CD4-positive, alpha-beta memory T cell (primary cell): ENCODE measurements at regions not wholly inside any gene's neighbourhood (a gene's known extent, or its start where the extent isn't known, plus 50 kb on each side); places are given as distances from the start of the nearest gene placed in this dataset.

ENCODE experiments used
- CTCF ChIA-PET: fragments of 350-600 bp; sonication (Branson Sonifier 250); formaldehyde crosslinking; loops from one replicate; lab custom pipeline; 2021; ENCODE audit warnings: inconsistent platforms; ENCODE audit not compliant: partially characterized antibody; lab: Charles Lee
- POLR2A ChIA-PET: fragments of 350-600 bp; sonication (Branson Sonifier 250); formaldehyde crosslinking; loops from one replicate; lab custom pipeline; 2021; ENCODE audit not compliant: partially characterized antibody; lab: Charles Lee
- DNase-seq, 5 donors: peaks; one replicate each; pipeline versions ENCODE4 v3.0.0 to v3.0.0-alpha.2; 2020 to 2022; ENCODE audit warnings: mixed read lengths in 1 of 5
- H3K27ac ChIP-seq: one replicate; pipeline ENCODE4 v1.7.0; 2013; ENCODE audit warnings: low read depth, low read length
- H3K27me3 ChIP-seq: 2 replicates; pipeline ENCODE4 v1.7.0; 2013; ENCODE audit warnings: mild to moderate bottlenecking, low read length, moderate library complexity; ENCODE audit not compliant: insufficient read depth
- H3K36me3 ChIP-seq: 2 replicates; pipeline ENCODE4 v1.7.0; 2013; ENCODE audit warnings: mild to moderate bottlenecking, low read length, moderate library complexity; ENCODE audit not compliant: insufficient read depth
- H3K4me1 ChIP-seq: 2 replicates; pipeline ENCODE4 v1.7.0; 2013; ENCODE audit warnings: mild to moderate bottlenecking, low read length, moderate library complexity; ENCODE audit not compliant: insufficient read depth
- H3K4me3 ChIP-seq, 2 donors: one replicate each; pipeline ENCODE4 v1.7.0; 2013; ENCODE audit warnings: low read length in 2 of 2, mild to moderate bottlenecking in 1 of 2
- H3K9me3 ChIP-seq, 2 donors: one replicate each; pipeline ENCODE4 v1.7.0; 2013; ENCODE audit warnings: low read length in 2 of 2, control low read depth in 1 of 2; ENCODE audit not compliant: control insufficient read depth in 1 of 2
- H3K27ac Mint-ChIP-seq, 7 donors: one replicate each; pipeline ENCODE4 v1.8.0; 2020 to 2021; ENCODE audit warnings: mixed read lengths in 7 of 7, mild to moderate bottlenecking in 6 of 7, inconsistent platforms in 3 of 7, moderate library complexity in 3 of 7
- H3K27me3 Mint-ChIP-seq, 2 donors: one replicate each; pipeline ENCODE4 v1.8.0; 2020 to 2021; ENCODE audit warnings: mixed read lengths in 2 of 2
- H3K36me3 Mint-ChIP-seq, 2 donors: one replicate each; pipeline ENCODE4 v1.8.0; 2020 to 2021; ENCODE audit warnings: mixed read lengths in 2 of 2, inconsistent platforms in 1 of 2, mild to moderate bottlenecking in 1 of 2
- H3K4me1 Mint-ChIP-seq, 4 donors: one replicate each; pipeline ENCODE4 v1.8.0; 2020 to 2021; ENCODE audit warnings: mixed read lengths in 4 of 4, mild to moderate bottlenecking in 1 of 4
- H3K4me3 Mint-ChIP-seq, 8 donors: one replicate each; pipeline ENCODE4 v1.8.0; 2020 to 2021; ENCODE audit warnings: mixed read lengths in 8 of 8, mild to moderate bottlenecking in 7 of 8, moderate library complexity in 6 of 8, inconsistent platforms in 3 of 8
- H3K9me3 Mint-ChIP-seq, 8 donors: one replicate each; pipeline ENCODE4 v1.8.0; 2020 to 2021; ENCODE audit warnings: mixed read lengths in 8 of 8, mild to moderate bottlenecking in 5 of 8, inconsistent platforms in 3 of 8, moderate library complexity in 1 of 8
- intact Hi-C: fragments of 100-400 bp; cut with micrococcal nuclease; formaldehyde crosslinking; loops from one replicate; pipeline ENCODE4 v1.15.1; 2023

- ChIA-PET CTCF (no interaction called here), POLR2A (no interaction called here)
- no peak overlapping the region for H3K4me3 Mint-ChIP-seq
- intact Hi-C loops, result no loop called here
- DNase-seq, result no peak
- H3K27ac Mint-ChIP-seq, result no peak overlapping the region
- peaks cover 10% of the 10 kb centered on the region in 2 donors for H3K27me3 Mint-ChIP-seq
- Histone ChIP-seq H3K4me3 (no peak overlapping the region), H3K27ac (no peak overlapping the region), H3K4me1 (no peaks in the 10 kb centered on the region), H3K36me3 (no peaks in the 10 kb centered on the region), H3K9me3 (no peaks in the 10 kb centered on the region), H3K27me3 (no peaks in the 10 kb centered on the region)
- H3K4me1 Mint-ChIP-seq, result no peaks in the 10 kb centered on the region
- no peaks in the 10 kb centered on the region for H3K9me3 Mint-ChIP-seq
- no peaks in the 10 kb centered on the region for H3K36me3 Mint-ChIP-seq
Measured at GRCh38 chr1:29744684-29745490, 508.6 kb downstream of the PTPRU start.

GRCh38 chr1:29743931-29744330 lies 507.6 kb downstream of the PTPRU start:
- Mint-ChIP-seq H3K4me1 (no peaks in the 10 kb centered on the region), H3K36me3 (no peaks in the 10 kb centered on the region), H3K9me3 (peaks cover 0 to 1% (median 0%) of the 10 kb centered on the region in 8 donors), H3K27me3 (peaks cover 9 to 15% of the 10 kb centered on the region in 2 donors), H3K27ac (no peak overlapping the region), H3K4me3 (no peak overlapping the region)
- Histone ChIP-seq H3K4me1 (no peaks in the 10 kb centered on the region), H3K27ac (no peak overlapping the region), H3K4me3 (no peak overlapping the region), H3K9me3 (no peaks in the 10 kb centered on the region), H3K36me3 (no peaks in the 10 kb centered on the region), H3K27me3 (no peaks in the 10 kb centered on the region)
- ChIA-PET POLR2A (no interaction called here), CTCF (no interaction called here)
- intact Hi-C loops, result no loop called here
- DNase-seq, result no peak

- Mint-ChIP-seq H3K27ac (no peak overlapping the region), H3K36me3 (no peaks in the 10 kb centered on the region), H3K4me3 (no peak overlapping the region), H3K27me3 (peaks cover 9 to 15% of the 10 kb centered on the region in 2 donors), H3K9me3 (peaks cover 0 to 1% (median 0%) of the 10 kb centered on the region in 8 donors), H3K4me1 (no peaks in the 10 kb centered on the region)
- Histone ChIP-seq H3K4me3 (no peak overlapping the region), H3K4me1 (no peaks in the 10 kb centered on the region), H3K27me3 (no peaks in the 10 kb centered on the region), H3K27ac (no peak overlapping the region), H3K9me3 (no peaks in the 10 kb centered on the region), H3K36me3 (no peaks in the 10 kb centered on the region)
- DNase-seq, result no peak
- ChIA-PET POLR2A (no interaction called here), CTCF (no interaction called here)
- intact Hi-C loops, result no loop called here
Measured at GRCh38 chr1:29743264-29743663, 506.9 kb downstream of the PTPRU start.

GRCh38 chr1:29739176-29739575 lies 502.9 kb downstream of the PTPRU start:
- Histone ChIP-seq H3K36me3 (no peaks in the 10 kb centered on the region), H3K4me1 (no peaks in the 10 kb centered on the region), H3K27ac (no peak overlapping the region), H3K27me3 (no peaks in the 10 kb centered on the region), H3K9me3 (no peaks in the 10 kb centered on the region), H3K4me3 (no peak overlapping the region)
- no peak overlapping the region for H3K27ac Mint-ChIP-seq
- no peaks in the 10 kb centered on the region for H3K4me1 Mint-ChIP-seq
- H3K4me3 Mint-ChIP-seq, result no peak overlapping the region
- ChIA-PET CTCF (no interaction called here), POLR2A (no interaction called here)
- peaks cover 11 to 17% of the 10 kb centered on the region in 2 donors for H3K27me3 Mint-ChIP-seq
- no peaks in the 10 kb centered on the region for H3K36me3 Mint-ChIP-seq
- DNase-seq, result no peak
- peaks cover 0 to 5% (median 0%) of the 10 kb centered on the region in 8 donors for H3K9me3 Mint-ChIP-seq
- intact Hi-C loops, result no loop called here

- ChIA-PET CTCF (no interaction called here), POLR2A (no interaction called here)
- Histone ChIP-seq H3K9me3 (no peaks in the 10 kb centered on the region), H3K4me1 (no peaks in the 10 kb centered on the region), H3K4me3 (no peak overlapping the region), H3K27ac (no peak overlapping the region), H3K36me3 (no peaks in the 10 kb centered on the region), H3K27me3 (no peaks in the 10 kb centered on the region)
- Mint-ChIP-seq H3K9me3 (peaks cover 0 to 5% (median 0%) of the 10 kb centered on the region in 8 donors), H3K27ac (no peak overlapping the region), H3K36me3 (no peaks in the 10 kb centered on the region), H3K4me3 (no peak overlapping the region), H3K4me1 (no peaks in the 10 kb centered on the region), H3K27me3 (peaks cover 9 to 19% of the 10 kb centered on the region in 2 donors)
- intact Hi-C loops, result no loop called here
- no peak for DNase-seq
Measured at GRCh38 chr1:29736582-29737188, 500.4 kb downstream of the PTPRU start.

- no peak for DNase-seq
- Histone ChIP-seq H3K9me3 (no peaks in the 10 kb centered on the region), H3K27me3 (no peaks in the 10 kb centered on the region), H3K27ac (no peak overlapping the region), H3K4me3 (no peak overlapping the region), H3K36me3 (no peaks in the 10 kb centered on the region), H3K4me1 (no peaks in the 10 kb centered on the region)
- CTCF ChIA-PET, result no interaction called here
- Mint-ChIP-seq H3K9me3 (peaks cover 0 to 5% (median 0%) of the 10 kb centered on the region in 8 donors), H3K27me3 (peaks cover 3 to 11% of the 10 kb centered on the region in 2 donors), H3K36me3 (no peaks in the 10 kb centered on the region), H3K27ac (no peak overlapping the region), H3K4me3 (no peak overlapping the region), H3K4me1 (no peaks in the 10 kb centered on the region)
- intact Hi-C loops, result no loop called here
- POLR2A ChIA-PET, result no interaction called here
Measured at GRCh38 chr1:29732453-29732852, 496.1 kb downstream of the PTPRU start.

GRCh38 chr1:29730623-29731022 lies 494.3 kb downstream of the PTPRU start:
- Mint-ChIP-seq H3K4me3 (no peak overlapping the region), H3K36me3 (no peaks in the 10 kb centered on the region), H3K27me3 (peaks cover 0 to 5% of the 10 kb centered on the region in 2 donors), H3K4me1 (no peaks in the 10 kb centered on the region), H3K27ac (no peak overlapping the region), H3K9me3 (peaks cover 0 to 2% (median 0%) of the 10 kb centered on the region in 8 donors)
- Histone ChIP-seq H3K9me3 (no peaks in the 10 kb centered on the region), H3K4me1 (no peaks in the 10 kb centered on the region), H3K27me3 (no peaks in the 10 kb centered on the region), H3K36me3 (no peaks in the 10 kb centered on the region), H3K4me3 (no peak overlapping the region), H3K27ac (no peak overlapping the region)
- ChIA-PET CTCF (no interaction called here), POLR2A (no interaction called here)
- no peak for DNase-seq
- intact Hi-C loops, result no loop called here
